LNCaP clone FGC (cell line): ENCODE measurements at regions not wholly inside any gene's neighbourhood (a gene's known extent, or its start where the extent isn't known, plus 50 kb on each side); places are given as distances from the start of the nearest gene placed in this dataset.

Experiments used
- DNase-seq: peaks from one replicate; pipeline ENCODE4 v3.0.0-alpha.2; 2011; ENCODE audit warnings: low read depth
- H3K4me3 ChIP-seq: 2 replicates; pipeline ENCODE4 v1.5.1; 2011; ENCODE audit warnings: mild to moderate bottlenecking, low read depth, low read length, control low read depth
- CTCF ChIP-seq: IDR thresholded peaks from 2 replicates; pipeline ENCODE4 v1.5.1; 2012; ENCODE audit warnings: mild to moderate bottlenecking; ENCODE audit not compliant: control insufficient read depth, insufficient read depth; ENCODE audit errors: extremely low read depth

GRCh38 chr5:18551716-18552115, 917.5 kb downstream of the TAF11L14 start:
- H3K4me3 ChIP-seq, result no peak overlapping the region
- no peak for TF ChIP-seq CTCF
- no peak for DNase-seq

- TF ChIP-seq CTCF, result no peak
- no peak overlapping the region for H3K4me3 ChIP-seq
- DNase-seq, result peak; percentile 4
Measured at GRCh38 chr5:18553269-18553668, 919.0 kb downstream of the TAF11L14 start.

- DNase-seq, result no peak
- H3K4me3 ChIP-seq, result no peak overlapping the region
- no peak for TF ChIP-seq CTCF
Measured at GRCh38 chr5:18560602-18561001, 926.3 kb downstream of the TAF11L14 start.

GRCh38 chr5:18563853-18564252, 929.6 kb downstream of the TAF11L14 start:
- no peak for TF ChIP-seq CTCF
- no peak for DNase-seq

GRCh38 chr5:18566671-18567070, 932.4 kb downstream of the TAF11L14 start:
- no peak for DNase-seq
- TF ChIP-seq CTCF, result no peak
- no peak overlapping the region for H3K4me3 ChIP-seq

More at GRCh38 chr5:18563853-18564252, 929.6 kb downstream of the TAF11L14 start:
- no peak overlapping the region for H3K4me3 ChIP-seq

- no peak overlapping the region for H3K4me3 ChIP-seq
- no peak for TF ChIP-seq CTCF
- DNase-seq, result no peak
Measured at GRCh38 chr5:18576586-18576985, 942.3 kb downstream of the TAF11L14 start.

GRCh38 chr5:18601185-18601584, 966.9 kb downstream of the TAF11L14 start:
- DNase-seq, result no peak
- no peak for TF ChIP-seq CTCF
- H3K4me3 ChIP-seq, result no peak overlapping the region
